K562 (cell line): ENCODE measurements at regions not wholly inside any gene's neighbourhood (a gene's known extent, or its start where the extent isn't known, plus 50 kb on each side); places are given as distances from the start of the nearest gene placed in this dataset.
A peak's percentile ranks its signal among the peaks of the same experiment; 100 is the strongest.

Experiments used
- IRF2 ChIP-seq: sonication (generic); formaldehyde crosslinking; IDR thresholded peaks from 2 replicates; pipeline ENCODE4 v1.8.1; 2022; ENCODE audit warnings: mild to moderate bottlenecking, missing genetic modification reagents
- L3MBTL2 ChIP-seq: fragments of 450-650 bp; IDR thresholded peaks from 2 replicates; pipeline ENCODE4 v1.6.1; 2016; ENCODE audit warnings: mild to moderate bottlenecking, moderate library complexity
- MEIS2 ChIP-seq: fragments of 450-650 bp; IDR thresholded peaks from 2 replicates; pipeline ENCODE4 v1.6.1; 2014; ENCODE audit warnings: mild to moderate bottlenecking; ENCODE audit not compliant: partially characterized antibody
- NRF1 ChIP-seq, 2 experiments: fragments of 450-650 bp; IDR thresholded peaks in 1 of 2; conservative IDR thresholded peaks in 1 of 2; 2 replicates each; pipeline ENCODE4 v1.6.1; 2014; ENCODE audit warnings: mild to moderate bottlenecking in 2 of 2
- PBX2 ChIP-seq, 2 experiments: IDR thresholded peaks in 1 of 2; conservative IDR thresholded peaks in 1 of 2; 2 replicates each; pipeline ENCODE4 v1.6.1; 2016; ENCODE audit warnings: low read depth in 2 of 2, mild to moderate bottlenecking in 1 of 2, missing compliant biosample characterization in 1 of 2, missing genetic modification characterization in 1 of 2, moderate library complexity in 1 of 2
- POLR2A ChIP-seq: fragments of 450-650 bp; conservative IDR thresholded peaks from 2 replicates; pipeline ENCODE4 v1.6.1; 2016
- SUPT5H ChIP-seq: fragments of 450-650 bp; IDR thresholded peaks from 2 replicates; pipeline ENCODE4 v1.6.1; 2016
- THAP12 ChIP-seq: fragments of 250-450 bp; sonication (Bioruptor Pico); IDR thresholded peaks from 2 replicates; pipeline ENCODE4 v1.9.0; 2021; ENCODE audit warnings: mild to moderate bottlenecking, inconsistent platforms
- ZHX1 ChIP-seq: fragments of 150-350 bp; conservative IDR thresholded peaks from 2 replicates; pipeline ENCODE4 v1.6.1; 2014; ENCODE audit warnings: low read length
- ZNF589 ChIP-seq: fragments of 200-800 bp; sonication (Bioruptor generic); IDR thresholded peaks from 2 replicates; pipeline ENCODE4 v1.6.1; 2016; ENCODE audit warnings: low read depth, missing genetic modification characterization, missing compliant biosample characterization
- ZNF707 ChIP-seq: fragments of 250-450 bp; sonication (Bioruptor Pico); conservative IDR thresholded peaks from 2 replicates; pipeline ENCODE4 v1.8.0; 2022; ENCODE audit warnings: inconsistent platforms, mild to moderate bottlenecking, moderate library complexity
- ZSCAN32 ChIP-seq: fragments of 450-650 bp; formaldehyde crosslinking; IDR thresholded peaks from 2 replicates; pipeline ENCODE4 v1.4.0; 2020; ENCODE audit warnings: mild to moderate bottlenecking, moderate library complexity

- no peak for TF ChIP-seq ZHX1
- TF ChIP-seq PBX2 (CRISPR knock-in tag; IDR thresholded peaks at IDR 0.05; ENCODE audit: low read depth) = no peak
- peak; percentile 60 for TF ChIP-seq PBX2 (tag; conservative IDR thresholded peaks at IDR 0.05; ENCODE audit: low read depth)
- no peak for TF ChIP-seq SUPT5H
- TF ChIP-seq THAP12 = no peak
- no peak for TF ChIP-seq IRF2
- TF ChIP-seq POLR2A = no peak
- no peak for TF ChIP-seq ZSCAN32
- no peak for TF ChIP-seq ZNF707
- peak; percentile 57 for TF ChIP-seq MEIS2
- TF ChIP-seq L3MBTL2 = peak; percentile 22; the same call in 1 of the 2 replicates
- no peak for TF ChIP-seq ZNF589 (CRISPR knock-in tag)
- 0 out of 4 replicates have a peak, but pooled peaks of 1 of the 2 experiments have one; percentile 8 for TF ChIP-seq NRF1 (conservative IDR thresholded peaks at IDR 0.05 in 1 of 2, IDR thresholded peaks at IDR 0.05 in 1 of 2)
Observed at GRCh38 chr6:10268611-10269310, 146.1 kb downstream of the TFAP2A start (continued).
